ENCODE measurements at regions not wholly inside any gene's neighbourhood (a gene's known extent, or its start where the extent isn't known, plus 50 kb on each side); places are given as distances from the start of the nearest gene placed in this dataset.

DNA sequence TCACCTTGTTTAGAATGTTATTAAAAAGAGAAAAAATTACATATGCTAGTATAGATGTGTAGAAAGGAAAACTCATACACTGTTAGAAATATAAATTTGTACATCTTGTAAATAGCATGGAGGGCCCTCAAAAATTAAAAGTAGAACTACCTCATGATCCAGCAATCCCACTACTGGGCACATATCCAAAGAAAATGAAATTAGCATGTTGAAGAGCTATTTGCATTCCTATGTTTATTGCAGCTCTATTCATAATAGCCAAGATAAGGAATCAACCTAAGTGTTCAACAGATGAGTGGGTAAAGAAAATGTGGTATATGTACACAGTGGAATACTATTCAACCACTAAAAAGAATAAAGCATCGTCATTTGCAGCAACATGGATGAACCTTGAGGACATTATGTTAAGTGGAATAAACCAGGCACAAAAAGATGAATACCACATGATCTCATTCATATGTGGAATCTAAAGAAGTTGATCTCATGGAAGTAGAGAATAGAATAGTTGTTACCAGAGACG lies 251.5 kb upstream of the THUMPD2 start:
- H3K4me3 ChIP-seq, result no peak overlapping the region
- TF ChIP-seq MAFG (tag; conservative IDR thresholded peaks at IDR 0.05) (no peak), KLF16 (IDR thresholded peaks at IDR 0.05) (no peak), CBX1 (IDR thresholded peaks at IDR 0.05; ENCODE audit: low read depth) (no peak)
- intact Hi-C loops (cut with micrococcal nuclease) (no loop called here), in situ Hi-C loops (cut with MboI) (no loop called here)
- no peaks in the 10 kb centered on the region for H3K27me3 ChIP-seq (ENCODE audit: control insufficient read depth in 2 of 2, insufficient read depth in 2 of 2, low read length in 2 of 2)
- H3K36me3 ChIP-seq (ENCODE audit: control insufficient read depth, insufficient read depth, low read length), result no peaks in the 10 kb centered on the region
- FAIRE-seq, result no peak
- ChIA-PET CTCF (ENCODE audit: low intra/inter-chr PET ratio) (no interaction called here), POLR2A (no interaction called here)
- no peaks in the 10 kb centered on the region for H4K20me1 ChIP-seq (replicated peaks; ENCODE audit: control insufficient read depth, insufficient read depth, low read length)
- H3K4me1 ChIP-seq (replicated peaks in 1 of 2; ENCODE audit: control insufficient read depth in 2 of 2, insufficient read depth in 2 of 2, low read length in 2 of 2), result no peaks in the 10 kb centered on the region
- no peak overlapping the region for H3K9ac ChIP-seq (ENCODE audit: insufficient read depth in 1 of 2, low read depth in 2 of 2, low read length in 2 of 2)
- no peak overlapping the region for H3K27ac ChIP-seq (ENCODE audit: extremely low read depth, low read depth, low read length)
- no peak overlapping the region for H2AFZ ChIP-seq (ENCODE audit: low read depth, low read length)
- BruUV-seq (replicated peaks), result no TSS peak
- ATAC-seq, result no peak
- no peak for DNase-seq (ENCODE audit: extremely low read depth in 1 of 4, low spot score in 3 of 4)
- no peaks in the 10 kb centered on the region for H3K79me2 ChIP-seq (ENCODE audit: control insufficient read depth, insufficient read depth, low read length)
- no peak overlapping the region for H3K4me2 ChIP-seq (ENCODE audit: insufficient read depth, low read length)
- 0% methylated on average over 2 of the region's 2 CpGs for WGBS (ENCODE audit: insufficient coverage, low coverage, missing lambda C conversion rate)
- no peaks in the 10 kb centered on the region for H3K9me1 ChIP-seq (ENCODE audit: control insufficient read depth, insufficient read depth, low read length)
- H3K9me3 ChIP-seq (replicated peaks; ENCODE audit: control insufficient read depth, insufficient read depth, low read depth, low read length), result peaks cover 2% of the 10 kb centered on the region; the same call in 1 of the 2 replicates

- Histone ChIP-seq H3K4me3 (no peak overlapping the region), H3K9me1 (ENCODE audit: control insufficient read depth, insufficient read depth, low read length) (no peaks in the 10 kb centered on the region), H3K27me3 (ENCODE audit: control insufficient read depth in 2 of 2, insufficient read depth in 2 of 2, low read length in 2 of 2) (no peaks in the 10 kb centered on the region), H2AFZ (ENCODE audit: low read depth, low read length) (no peak overlapping the region), H3K9me3 (replicated peaks; ENCODE audit: control insufficient read depth, insufficient read depth, low read depth, low read length) (peaks cover 2% of the 10 kb centered on the region; the same call in 1 of the 2 replicates), H3K36me3 (ENCODE audit: control insufficient read depth, insufficient read depth, low read length) (no peaks in the 10 kb centered on the region), H4K20me1 (replicated peaks; ENCODE audit: control insufficient read depth, insufficient read depth, low read length) (no peaks in the 10 kb centered on the region), H3K4me1 (replicated peaks in 1 of 2; ENCODE audit: control insufficient read depth in 2 of 2, insufficient read depth in 2 of 2, low read length in 2 of 2) (no peaks in the 10 kb centered on the region), H3K79me2 (ENCODE audit: control insufficient read depth, insufficient read depth, low read length) (no peaks in the 10 kb centered on the region), H3K27ac (ENCODE audit: extremely low read depth, low read depth, low read length) (no peak overlapping the region), H3K9ac (ENCODE audit: insufficient read depth in 1 of 2, low read depth in 2 of 2, low read length in 2 of 2) (no peak overlapping the region), H3K4me2 (ENCODE audit: insufficient read depth, low read length) (no peak overlapping the region)
- FAIRE-seq (no peak), ATAC-seq (no peak), DNase-seq (ENCODE audit: extremely low read depth in 1 of 4, low spot score in 3 of 4) (no peak)
- in situ Hi-C loops (cut with MboI), result no loop called here
- ChIA-PET CTCF (ENCODE audit: low intra/inter-chr PET ratio) (no interaction called here), POLR2A (no interaction called here)
- WGBS (ENCODE audit: insufficient coverage, low coverage, missing lambda C conversion rate), result 0% methylated on average over 1 of the region's 1 CpG
- intact Hi-C loops (cut with micrococcal nuclease), result no loop called here
- BruUV-seq (replicated peaks), result no TSS peak
- TF ChIP-seq NELFE (IDR thresholded peaks at IDR 0.05; ENCODE audit: insufficient read depth, insufficient read length), result no peak
- no peak for TF ChIP-seq PHB2 (IDR thresholded peaks at IDR 0.05; ENCODE audit: low read depth)
- TF ChIP-seq VEZF1 (CRISPR knock-in tag; IDR thresholded peaks at IDR 0.05), result no peak
- no peak for TF ChIP-seq SMARCE1 (IDR thresholded peaks at IDR 0.05)
- no peak for TF ChIP-seq BHLHE40 (IDR thresholded peaks at IDR 0.05; ENCODE audit: low read length)
- no peak for TF ChIP-seq ZNF217 (CRISPR knock-in tag; IDR thresholded peaks at IDR 0.05)
- no peak for TF ChIP-seq PHF21A (IDR thresholded peaks at IDR 0.05; ENCODE audit: borderline replicate concordance, low read depth)
- no peak for TF ChIP-seq ZNF696 (CRISPR knock-in tag; conservative IDR thresholded peaks at IDR 0.05)
- no peak for TF ChIP-seq THAP7 (CRISPR knock-in tag; IDR thresholded peaks at IDR 0.05)
- no peak for TF ChIP-seq DPF2 (IDR thresholded peaks at IDR 0.05)
- TF ChIP-seq ARNT (IDR thresholded peaks at IDR 0.05), result no peak
- TF ChIP-seq, protein P1, sequence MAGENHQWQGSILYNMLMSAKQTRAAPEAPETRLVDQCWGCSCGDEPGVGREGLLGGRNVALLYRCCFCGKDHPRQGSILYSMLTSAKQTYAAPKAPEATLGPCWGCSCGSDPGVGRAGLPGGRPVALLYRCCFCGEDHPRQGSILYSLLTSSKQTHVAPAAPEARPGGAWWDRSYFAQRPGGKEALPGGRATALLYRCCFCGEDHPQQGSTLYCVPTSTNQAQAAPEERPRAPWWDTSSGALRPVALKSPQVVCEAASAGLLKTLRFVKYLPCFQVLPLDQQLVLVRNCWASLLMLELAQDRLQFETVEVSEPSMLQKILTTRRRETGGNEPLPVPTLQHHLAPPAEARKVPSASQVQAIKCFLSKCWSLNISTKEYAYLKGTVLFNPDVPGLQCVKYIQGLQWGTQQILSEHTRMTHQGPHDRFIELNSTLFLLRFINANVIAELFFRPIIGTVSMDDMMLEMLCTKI (IDR thresholded peaks at IDR 0.05; ENCODE audit: partially characterized antibody), result no peak
These were observed 249.9 kb upstream of the THUMPD2 start for GRCh38 chr2:40028792-40029488.
